ENCODE measurements at regions not wholly inside any gene's neighbourhood (a gene's known extent, or its start where the extent isn't known, plus 50 kb on each side); places are given as distances from the start of the nearest gene placed in this dataset.
"Not testable (repeated sequence)": the region's sequence is repeated elsewhere in the genome, so short reads cannot be mapped to it uniquely, and the experiment has no call there.

DNA sequence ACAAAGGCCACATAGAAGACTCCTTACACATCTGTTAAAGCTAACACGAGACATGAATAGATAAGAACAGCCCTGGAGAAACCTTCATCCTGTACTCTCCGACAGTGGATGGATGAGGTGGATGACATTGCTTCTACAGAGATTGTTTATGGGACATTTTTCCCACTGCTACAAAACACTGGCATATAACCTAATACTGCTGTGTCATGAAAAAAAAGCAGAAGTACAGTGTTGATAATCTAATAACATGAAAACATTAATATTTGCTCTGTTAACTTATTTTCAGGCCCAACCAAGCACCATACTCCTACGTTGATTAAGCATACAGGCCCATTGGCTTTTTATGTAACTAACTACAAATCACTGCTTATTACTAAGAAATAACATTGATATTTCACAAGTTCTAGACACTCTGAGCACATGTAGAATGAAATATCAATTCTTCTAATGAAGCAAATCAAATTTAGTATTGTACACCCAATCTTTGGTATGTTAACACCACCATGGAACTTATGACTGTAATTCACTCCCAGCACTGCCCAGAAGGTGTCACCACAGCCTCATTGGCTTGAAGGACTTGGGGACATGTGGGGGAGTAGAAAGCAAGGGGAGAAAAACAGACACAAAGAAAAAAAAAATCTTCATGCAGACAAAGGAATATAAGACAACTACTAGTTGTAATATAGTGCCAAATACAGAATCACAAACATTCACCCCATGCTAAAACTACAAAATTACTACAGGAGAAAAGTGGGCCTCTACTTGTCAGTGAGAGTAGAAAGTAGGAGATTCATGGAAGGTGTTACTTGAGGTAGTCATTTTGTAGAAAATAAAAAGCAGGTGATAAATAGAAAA lies 330.0 kb upstream of the PMFBP1 start:
- DNase-seq = peak in 1 of 2 experiments; percentile 3

DNA sequence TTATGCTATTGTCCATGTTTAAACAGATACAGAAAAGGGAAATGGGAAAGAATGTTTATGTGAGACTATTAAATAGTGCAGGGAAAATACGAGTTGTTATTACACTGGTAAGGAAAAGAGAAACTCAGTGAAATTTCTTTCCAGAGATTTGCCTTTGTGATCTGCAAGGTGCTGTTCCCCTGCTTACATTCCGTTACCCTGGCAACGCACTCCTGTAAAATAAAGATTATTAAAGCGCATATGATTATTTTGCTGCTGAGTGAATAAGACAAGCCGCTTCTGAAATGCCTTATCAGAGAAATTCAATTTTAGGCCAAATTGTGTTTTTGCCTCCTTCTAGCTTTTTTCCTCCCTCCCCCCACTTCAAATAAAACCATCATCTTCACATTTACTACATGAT lies 328.6 kb upstream of the PMFBP1 start:
- no peak for DNase-seq

DNA sequence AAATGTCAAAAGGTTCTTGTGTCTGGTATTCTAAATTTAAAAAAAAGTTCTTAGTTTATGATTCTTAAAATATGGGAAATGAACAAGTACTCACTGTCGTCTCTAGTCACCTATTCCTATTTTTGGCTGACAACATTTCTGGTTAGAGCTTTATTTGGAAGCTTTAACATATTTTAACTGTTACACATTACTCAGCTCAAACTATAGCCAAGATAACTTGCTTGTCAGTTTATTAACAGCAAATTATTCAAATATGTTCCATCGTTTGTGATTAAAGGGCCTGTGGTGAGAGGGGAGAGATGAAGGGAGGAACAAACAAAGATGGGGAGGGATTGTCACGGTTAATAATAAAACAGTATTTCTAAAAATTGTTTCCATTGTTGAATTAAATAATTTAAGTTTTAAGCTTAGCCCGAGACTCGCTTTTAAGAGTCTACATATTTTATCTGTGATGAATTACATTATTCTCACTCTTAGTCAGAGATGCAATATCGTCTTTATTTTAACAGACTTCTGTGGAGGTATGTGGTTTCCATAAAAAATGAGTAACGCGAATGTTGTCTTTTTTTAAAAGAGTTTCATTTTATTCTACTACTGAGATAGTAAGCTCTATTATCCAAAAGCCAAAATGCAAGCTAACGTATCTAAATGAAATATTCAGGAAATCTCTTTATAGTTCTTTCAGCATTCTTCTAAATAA lies 321.9 kb upstream of the PMFBP1 start:
- DNase-seq = no peak

DNA sequence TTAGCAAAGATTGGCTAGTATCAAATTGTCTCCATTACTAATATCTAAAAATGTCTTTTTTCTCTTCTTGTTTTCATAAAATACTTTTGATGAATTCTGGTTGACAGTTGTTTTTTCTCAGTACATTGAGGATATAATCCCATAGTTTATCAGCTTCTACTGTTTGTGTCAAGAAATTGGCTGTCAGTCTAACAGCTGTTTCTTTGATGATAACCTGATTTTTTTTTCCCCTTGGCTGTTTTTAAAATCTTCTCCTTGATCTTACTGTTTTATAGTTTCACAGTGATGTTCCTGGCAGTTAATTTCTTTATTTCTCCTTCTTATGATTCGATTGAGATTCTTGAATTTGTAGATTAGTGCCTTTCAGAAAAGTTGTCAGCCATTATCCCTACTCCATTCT lies 315.3 kb upstream of the PMFBP1 start:
- DNase-seq = no peak

DNA sequence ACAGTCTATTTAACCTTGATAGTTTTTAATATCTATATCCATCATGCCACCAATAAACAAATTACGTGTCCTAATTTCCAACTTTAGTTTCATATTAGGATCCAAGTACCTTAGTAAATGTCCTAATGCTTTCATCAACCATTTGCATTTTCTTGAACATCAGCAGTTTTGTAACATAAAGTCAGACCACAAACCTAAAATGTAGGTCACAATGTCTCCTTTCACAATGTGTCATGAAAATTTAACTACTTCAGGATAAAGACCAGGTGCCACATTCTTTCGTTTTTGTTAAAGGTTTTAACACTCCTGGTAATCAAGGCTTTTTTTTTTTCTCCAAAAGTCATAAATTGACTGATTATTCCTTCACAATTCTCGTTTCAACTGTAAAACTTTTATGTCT lies 310.7 kb upstream of the PMFBP1 start:
- no peak for DNase-seq

DNA sequence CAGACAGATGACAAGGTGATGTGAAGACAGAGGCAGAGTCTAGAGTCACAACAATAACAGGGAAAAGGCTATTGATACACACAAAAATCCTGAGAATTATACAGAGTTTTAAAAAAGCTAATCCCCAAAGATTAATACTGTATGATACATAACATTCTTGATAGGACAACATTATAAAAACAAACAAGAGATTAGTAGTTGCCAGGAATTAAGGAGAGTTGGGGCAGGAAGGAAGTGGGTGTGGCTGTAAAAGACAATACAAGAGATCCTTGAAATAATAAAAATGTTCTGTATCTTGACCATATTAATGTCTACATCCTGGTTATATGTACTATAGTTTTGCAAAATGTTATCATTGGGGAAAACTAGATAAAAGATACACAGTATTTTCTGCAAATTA lies 309.5 kb upstream of the PMFBP1 start:
- DNase-seq = no peak

DNA sequence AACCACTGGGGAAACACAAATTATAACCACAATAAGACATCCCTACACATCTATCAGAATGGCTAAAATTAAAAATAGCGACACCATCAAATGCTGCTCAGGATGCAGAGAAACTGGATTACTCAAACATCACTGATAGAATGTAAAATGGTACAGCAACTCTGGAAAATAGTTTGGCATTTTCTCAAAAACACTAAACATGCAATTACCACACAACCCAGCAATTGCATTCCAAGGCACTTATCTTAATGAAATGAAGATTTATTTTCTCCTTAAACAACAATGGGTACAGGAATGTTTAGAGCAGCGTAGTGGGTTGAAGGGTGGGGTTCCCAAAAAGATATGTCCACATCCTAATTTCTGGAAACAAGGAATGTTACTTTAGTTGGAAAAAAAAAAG lies 309.0 kb upstream of the PMFBP1 start:
- DNase-seq = no peak

DNA sequence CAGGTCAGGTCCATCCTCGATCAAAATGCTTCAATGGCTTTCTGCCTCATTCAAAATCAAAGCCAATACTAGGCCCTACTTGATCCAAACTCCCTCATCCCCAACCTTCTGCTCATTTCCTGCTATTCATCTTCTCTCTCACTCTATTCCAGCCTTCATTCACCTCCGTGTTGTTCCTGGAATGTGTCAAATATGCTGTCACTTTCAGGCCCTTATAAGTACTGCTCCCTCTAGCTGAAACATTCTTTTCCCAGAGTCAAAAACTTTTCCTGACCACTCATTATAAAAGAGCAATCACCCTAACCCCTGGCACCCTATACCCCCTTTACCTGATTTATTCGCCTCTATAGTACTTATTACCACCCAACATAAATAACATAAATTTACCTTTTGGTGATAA lies 303.7 kb upstream of the PMFBP1 start:
- no peak for DNase-seq

DNA sequence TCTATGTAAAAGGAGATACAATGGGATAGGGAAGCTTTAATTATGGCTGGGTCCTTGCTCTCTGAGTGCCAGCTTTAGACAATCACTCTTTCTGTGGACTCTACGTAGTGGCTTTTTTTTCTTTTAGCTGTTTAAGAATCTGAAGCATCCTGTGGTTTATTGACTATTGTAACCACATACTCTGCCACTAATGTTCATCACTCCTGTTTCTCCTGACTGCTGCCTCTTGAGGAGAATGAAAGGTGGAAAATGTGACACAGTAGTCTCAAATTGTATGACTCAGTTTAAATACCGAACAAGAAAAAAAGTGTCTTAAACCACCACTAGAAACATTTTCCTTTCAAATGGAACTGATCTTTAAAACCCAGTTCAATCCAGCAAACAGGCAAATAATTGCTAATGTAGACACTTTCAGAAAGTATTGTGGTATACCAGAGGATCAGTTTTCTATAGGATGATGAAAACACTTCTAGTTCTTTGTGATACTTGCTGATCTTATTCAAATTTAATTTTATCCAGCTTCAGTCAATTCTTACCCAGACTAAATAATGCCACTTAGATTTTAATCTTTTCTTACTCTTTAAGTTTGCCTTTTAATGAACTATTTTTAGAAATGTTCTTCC lies 302.7 kb upstream of the PMFBP1 start:
- DNase-seq = no peak

DNA sequence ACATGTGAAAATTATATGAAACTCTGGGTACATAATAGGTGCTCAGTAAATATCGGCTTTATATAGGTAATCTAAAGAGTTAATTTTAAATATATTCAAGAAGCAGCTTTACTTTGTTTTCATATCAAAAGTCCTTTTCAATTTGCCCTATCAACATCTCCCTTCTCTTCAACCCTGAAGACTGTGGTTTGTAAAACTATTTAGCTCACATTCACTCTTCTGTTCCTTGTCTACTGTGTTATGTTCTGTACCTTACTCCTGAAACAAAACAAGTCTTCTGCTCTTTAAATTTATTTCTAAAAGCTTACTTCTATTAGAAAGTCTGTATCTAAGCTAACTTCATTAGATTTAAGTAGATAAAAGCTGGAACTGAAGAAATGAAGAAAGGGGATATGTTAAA lies 301.7 kb upstream of the PMFBP1 start:
- DNase-seq = no peak

DNA sequence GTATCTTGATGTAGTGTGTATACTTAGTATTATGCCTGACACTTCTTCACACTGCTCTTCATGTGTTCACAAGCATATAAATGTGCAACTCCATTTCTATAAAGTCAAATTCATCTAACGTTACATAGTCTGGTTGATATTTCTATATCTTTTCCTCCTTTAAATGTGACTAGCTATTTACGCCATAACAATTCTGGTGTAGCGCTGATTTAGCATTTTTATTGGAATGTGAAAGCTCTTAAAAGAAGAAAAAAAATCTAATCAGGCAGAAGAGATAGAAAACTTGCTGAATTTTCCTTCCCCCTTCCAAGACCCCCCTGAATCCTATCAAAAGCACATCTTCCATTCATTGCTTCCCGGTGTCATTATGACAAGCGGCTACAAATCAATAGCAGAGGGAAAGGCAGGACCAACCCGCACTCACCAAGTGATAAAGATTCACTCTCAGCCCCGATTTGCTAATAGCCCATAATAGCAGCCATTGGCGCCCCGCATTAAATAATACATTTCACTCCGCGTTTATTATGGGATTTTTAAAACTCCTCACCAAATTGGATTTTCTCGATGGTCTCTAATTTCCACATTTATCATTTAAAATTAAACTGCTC lies 299.5 kb upstream of the PMFBP1 start:
- no peak for DNase-seq

DNA sequence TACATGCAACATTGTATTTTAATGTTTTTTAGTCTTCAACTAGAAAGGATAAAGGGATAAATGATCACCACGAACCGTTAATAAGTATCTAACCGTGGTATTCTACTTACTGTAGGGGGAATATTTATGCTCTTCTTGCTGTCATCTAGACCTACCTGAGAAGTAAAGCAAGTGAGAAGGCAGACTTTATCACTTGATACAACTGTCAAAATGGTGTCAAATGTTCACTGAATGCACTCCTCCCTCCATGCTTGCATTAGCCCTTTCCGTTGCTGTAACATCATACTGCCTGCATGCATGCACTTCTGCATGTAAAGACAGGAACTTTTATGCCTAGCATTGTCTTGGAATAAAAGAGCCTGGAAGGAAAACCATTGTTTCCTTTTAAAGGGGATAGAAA lies 298.6 kb upstream of the PMFBP1 start:
- no peak for DNase-seq

DNA sequence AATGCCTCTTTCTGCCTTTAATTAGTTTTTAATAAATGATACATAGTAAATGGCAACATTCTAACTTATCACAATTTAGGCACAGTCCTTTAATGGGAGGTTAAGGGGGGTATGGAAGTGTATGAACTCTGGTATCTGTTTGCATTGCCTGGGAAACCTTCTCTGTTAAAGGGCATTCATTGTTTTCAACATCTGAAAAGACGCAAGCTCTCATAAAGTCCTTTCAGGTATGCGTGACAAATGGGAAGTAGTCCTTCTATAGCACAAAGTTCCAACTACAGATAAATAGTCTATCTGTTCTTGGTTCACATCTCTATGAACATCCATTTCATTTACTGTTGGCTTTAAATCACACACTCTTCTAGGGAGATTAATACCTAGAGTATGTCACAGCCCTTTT lies 298.0 kb upstream of the PMFBP1 start:
- DNase-seq = no peak

DNA sequence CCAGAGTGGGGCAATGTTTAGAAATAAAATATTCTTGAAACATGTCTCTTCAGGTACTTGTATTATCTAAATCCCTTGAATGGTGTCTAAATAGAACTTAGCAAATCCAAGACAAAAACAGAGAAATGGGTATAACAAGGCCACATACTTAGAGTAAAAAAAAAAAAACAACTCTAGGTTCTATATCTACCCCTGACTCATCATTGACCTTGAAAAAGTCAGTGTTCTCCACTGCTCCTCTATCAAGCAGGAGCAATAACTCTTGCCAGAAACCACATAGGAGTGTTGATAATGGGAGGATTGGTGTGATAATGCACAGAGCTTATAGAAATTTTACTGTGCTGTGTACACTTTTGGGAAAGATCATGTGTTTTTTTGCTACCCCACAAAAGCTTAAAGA lies 296.6 kb upstream of the PMFBP1 start:
- DNase-seq = no peak

DNA sequence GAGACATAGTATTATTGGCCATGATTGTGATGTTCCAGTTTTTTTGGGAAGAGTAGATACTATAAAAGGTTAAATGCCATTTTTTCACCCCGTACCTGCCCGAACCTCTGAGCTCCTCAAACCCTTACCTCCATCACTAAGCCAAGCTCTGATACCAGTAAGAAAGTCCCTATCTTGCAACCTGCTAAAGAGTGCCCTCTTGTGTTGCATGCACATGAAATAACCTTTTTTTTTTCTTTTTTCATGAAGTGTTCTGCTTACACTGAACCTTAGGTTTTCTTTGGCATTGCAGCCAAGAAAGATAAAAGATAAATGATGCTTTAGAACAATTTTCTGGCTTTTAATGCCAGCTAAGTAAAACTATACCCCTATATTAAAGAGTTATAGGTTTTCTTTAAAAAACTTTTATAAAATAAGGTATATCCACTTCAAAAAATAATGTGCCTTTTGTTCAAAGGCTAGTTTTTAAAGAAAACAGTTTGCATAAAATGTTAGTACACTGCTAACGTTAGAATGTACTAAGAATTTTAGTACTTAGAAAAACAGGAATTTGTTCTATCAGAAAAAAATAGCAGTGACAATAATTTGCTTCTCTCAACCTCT lies 295.3 kb upstream of the PMFBP1 start:
- DNase-seq = no peak

DNA sequence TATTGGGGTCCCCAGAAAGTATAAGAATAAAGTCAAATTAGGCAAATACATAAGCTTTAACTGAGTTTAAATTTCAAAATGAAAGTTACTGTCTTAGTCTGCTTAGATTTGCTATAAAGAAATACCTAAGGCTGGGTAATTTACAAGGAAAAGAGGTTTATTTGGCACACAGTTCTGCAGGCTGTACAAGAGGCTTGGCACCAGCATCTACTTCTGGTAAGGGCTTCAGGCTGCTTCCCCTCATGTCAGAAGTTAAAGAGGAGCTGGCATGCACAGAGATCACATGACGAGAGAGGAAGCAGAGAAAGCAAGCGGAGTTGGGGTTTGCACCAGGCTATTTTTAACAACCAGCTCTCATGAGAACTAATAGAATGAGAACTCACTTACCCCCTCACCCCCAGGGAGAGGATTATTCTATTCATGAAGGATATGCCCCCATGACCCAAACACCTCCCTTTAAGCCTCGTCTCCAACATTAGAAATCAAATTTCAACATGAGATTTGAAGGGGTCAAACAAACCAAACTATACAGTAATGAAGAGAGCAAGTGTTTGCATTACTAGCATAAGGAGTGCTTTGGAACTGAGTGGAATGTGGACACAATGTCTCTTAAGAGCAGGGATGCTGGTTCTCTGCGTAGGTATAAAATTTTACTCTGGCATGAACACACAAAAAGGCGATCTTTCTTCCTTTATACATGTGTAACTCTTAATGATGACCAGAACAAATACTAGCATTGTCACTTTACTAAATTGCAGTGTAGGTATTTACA lies 292.8 kb upstream of the PMFBP1 start:
- no peak for DNase-seq

DNA sequence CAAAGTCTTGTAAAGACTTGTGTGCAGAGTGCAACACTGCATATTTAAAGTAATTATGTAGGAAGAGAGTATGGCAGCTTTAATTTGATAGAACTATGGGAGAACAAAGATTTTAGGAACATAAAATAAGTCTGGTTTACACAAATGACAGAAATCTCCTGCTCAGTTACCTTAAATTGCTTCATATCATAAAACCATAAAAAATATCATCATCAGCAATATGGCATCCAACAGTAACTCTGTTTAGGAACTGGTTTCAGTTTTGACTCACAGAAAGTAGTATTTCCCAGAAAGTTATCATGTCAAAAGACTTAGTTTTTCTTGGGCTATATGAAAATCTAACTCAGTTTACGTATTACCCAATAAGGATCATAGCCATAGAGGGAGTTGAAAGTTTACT lies 292.1 kb upstream of the PMFBP1 start:
- no peak for DNase-seq

DNA sequence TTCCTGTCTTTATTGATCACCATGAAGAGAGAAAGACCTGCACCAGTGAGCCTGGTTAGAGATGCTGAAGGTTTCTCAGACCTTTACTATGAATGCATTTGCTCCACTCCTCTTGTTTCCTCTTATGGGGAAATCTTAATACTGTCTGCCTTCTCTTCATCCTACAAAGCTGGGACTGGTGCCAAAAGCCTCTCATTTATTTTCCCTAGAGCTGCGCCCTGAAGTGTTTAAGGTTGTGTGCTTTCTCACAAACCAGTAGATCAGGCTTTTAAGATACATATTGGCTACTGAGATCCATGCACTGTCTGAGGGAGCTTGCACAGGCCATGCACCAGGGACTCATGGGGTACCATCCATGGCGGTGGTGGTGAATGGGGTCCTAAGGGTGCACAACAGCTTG lies 286.1 kb upstream of the PMFBP1 start:
- no peak for DNase-seq

DNA sequence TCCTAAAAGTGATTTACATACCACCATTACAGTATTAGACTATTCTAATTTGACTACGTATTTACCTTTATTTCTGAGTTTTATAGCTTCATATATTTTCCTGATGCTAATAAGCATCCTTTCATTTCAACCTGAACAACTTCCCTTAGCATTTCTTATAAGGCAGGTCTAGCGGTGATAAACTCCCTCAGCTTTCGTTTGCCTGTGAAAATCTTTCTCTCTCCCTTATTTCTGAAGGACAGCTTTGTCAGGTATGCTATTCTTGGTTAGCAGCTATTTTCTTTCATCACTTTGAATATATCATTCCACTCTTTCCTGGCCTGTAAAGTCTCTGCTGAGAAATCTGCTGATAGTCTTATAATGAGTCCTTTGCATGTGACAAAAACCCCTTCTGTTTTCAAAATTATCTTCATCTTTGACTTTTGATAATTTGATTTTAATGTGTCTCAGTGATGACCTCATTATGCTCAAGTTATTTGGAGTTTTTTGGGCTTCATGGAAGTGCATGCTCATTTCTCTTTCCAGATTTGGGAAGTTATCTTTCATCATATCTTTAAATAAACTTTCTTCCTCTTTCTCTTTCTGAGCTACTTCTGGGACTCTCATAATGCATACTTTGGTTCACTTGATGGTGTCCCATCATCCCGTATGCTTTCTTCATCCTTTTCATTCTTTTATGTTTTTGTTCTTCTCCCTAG lies 285.4 kb upstream of the PMFBP1 start:
- DNase-seq = no peak

DNA sequence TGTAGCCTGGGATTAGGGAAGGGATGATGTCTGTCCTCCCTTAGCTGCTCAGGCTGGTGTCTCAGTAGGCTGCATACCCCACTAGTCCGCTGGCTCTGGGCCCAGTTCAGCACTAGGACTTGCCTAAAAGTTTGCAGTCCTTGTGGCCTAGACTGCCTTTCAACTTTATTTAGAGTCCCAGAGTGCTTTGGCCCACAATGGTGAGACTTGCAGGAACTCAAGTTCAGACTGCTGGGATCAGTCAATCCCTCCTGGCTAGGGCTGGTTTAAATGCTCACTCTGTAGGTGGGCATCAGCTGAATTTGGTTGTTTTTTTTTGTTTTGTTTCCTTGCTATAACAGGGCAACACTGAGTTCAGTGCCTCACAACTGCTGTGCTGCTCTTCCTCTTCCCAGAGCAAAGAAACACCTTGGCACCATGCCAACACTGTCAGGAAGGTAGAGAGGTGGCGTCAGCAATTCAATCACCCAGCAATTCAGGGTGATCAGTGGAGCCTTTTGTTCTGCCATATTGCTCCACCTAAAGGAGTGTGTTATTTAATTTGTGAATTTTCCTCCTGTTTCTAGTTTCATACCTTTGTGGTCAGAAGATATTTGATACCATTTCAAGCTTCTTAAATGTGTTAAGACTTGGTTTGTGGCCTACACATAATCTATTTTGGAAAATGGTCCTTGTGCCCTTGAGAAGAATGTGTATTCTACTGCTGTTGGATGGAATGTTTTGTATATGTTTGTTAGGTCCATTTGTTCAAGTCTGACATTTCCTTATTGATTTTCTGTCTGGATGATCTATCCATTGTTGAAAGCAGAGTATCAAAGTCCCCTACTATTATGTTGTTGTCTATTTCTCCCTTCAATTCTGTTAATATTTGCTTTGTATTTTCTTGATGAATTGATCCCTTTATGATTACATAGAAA lies 284.0 kb upstream of the PMFBP1 start:
- DNase-seq = no peak

DNA sequence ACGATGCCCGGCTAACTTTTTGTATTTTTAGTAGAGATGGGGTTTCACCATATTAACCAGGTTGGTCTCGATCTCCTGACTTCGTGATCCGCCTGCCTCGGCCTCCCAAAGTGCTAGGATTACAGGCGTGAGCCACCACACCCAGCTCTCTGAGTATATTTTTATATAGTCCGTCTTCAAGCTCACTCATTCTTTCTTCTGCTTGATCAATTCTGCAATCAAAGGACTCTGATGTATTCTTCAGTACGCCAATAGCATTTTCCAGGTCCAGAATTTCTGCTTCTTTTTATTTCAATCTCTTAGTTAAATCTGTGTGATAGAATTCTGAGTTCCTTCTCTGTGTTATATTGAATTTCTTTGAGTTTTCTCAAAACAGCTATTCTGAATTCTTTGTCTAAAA lies 281.9 kb upstream of the PMFBP1 start:
- DNase-seq = not testable (repeated sequence)

Measured in activated CD4-positive, alpha-beta T cell treated with anti-CD3 and anti-CD28 coated beads, Interleukin-2, amount 50 U/mL, for 4 hours (primary cell).